ENCODE measurements at regions not wholly inside any gene's neighbourhood (a gene's known extent, or its start where the extent isn't known, plus 50 kb on each side); places are given as distances from the start of the nearest gene placed in this dataset.

- DNase-seq = no peak
Measured at GRCh38 chr7:81606078-81606863, 163.6 kb downstream of the HGF start.

- DNase-seq = no peak
Measured at GRCh38 chr7:81605493-81605892, 164.4 kb downstream of the HGF start.

- DNase-seq = no peak
Measured at GRCh38 chr7:81604808-81605174, 165.1 kb downstream of the HGF start.

DNA sequence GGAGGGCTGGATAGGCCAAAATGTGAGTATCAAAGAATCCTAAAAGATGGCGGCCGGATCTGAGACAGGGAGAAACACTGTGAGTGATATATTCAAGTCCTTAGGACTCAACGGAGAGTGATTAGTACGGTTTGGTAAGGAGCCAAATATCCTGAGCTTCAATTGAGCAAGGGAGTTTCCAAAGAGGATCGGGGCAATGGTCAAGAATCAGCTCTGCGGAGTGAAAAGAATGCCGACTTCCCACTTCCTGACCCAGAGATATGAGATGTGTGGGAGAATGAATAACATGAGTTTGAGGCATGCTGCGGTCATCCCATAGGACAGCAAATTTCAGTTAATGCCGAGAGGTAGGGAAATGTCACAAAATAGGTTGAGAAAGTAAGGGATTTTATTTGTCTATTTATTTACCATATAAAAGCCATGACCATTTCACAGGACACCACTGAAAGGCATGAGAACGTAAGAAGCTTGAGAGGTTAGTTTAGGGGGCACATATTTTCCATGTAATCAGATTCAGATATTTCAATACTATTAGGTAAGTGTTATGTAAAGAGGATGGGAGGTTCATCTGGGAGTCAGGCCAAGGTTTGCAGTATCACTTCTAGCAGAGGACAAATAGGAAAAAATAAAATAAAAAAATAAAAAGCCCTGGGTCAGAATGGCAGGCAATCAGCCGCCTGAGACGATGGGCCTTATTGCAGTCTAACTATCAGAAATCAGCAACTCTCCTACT lies 165.6 kb downstream of the HGF start:
- peak; percentile 65 for DNase-seq

DNA sequence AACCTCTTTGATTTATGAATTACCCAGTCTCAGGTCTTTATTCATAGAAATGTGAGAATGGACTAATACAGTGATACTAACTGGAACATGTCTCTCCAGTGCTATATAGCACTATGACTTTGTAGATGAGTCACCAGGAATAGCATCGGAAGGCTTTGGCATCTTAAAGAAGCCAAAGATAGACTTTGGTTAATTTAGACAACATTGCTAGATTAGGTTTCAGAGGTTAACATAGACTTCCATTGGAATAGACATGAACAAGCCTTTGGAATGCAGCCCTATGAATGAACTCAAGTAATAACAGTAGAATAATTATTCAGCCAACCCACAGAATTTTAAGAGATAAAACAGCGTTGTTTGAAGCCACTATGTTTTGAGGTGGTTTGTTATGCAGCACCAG lies 169.2 kb downstream of the HGF start:
- DNase-seq = peak; percentile 51

DNA sequence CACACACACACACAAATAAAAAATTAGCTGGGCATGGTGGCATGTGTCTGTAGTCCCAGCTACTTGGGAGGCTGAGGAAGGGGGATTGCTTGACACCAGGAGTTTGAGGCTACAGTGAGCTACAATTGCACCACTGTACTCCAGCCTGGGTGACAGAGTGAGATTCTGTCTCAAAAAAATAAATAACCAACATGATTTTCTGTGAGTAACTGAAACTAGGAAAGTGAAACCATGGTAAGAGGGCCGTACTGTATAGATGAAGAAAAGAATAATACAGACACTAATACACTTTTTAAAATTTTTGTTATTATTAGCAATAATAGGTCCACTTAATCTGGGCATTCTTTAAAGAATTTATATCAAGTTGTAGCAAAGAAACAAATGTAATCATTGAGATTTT lies 170.9 kb downstream of the HGF start:
- DNase-seq = no peak

DNA sequence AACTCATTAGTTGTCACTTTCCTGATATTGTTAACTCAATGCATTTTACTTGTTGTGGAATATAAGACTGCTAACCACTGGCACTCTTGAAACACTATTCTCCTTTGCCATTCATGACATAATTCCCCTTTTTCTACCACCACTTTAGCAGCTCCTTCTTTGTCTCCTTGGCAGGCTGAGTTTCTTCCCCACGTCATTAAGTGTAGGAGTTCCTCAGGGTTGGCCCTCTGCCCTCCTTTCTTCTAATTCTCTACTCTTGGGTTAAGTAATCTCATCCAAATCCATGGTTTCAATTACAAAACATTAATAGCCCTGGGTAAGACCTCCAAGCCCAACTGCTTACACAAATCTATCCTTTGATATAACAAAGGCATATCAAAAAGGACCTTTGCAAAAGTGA lies 175.1 kb downstream of the HGF start:
- DNase-seq = no peak

DNA sequence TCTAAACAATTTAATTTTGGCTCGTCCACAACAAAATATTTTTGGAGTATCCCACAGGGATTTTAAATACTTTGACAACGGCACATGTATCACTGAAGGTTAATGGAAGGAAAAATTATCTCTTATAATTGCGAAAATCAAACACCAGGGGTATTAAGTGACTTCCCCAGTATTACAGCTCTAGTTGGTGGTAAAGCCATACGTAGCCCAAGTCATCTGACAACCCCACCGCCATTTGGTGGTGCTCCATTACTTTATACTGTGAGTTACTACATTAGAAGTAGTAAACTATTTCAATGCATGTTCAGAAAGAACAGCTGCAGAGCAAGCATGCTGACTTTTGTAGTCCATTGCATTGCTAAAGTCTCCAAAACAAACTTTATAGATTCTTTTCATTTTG lies 179.7 kb downstream of the HGF start:
- no peak for DNase-seq

DNA sequence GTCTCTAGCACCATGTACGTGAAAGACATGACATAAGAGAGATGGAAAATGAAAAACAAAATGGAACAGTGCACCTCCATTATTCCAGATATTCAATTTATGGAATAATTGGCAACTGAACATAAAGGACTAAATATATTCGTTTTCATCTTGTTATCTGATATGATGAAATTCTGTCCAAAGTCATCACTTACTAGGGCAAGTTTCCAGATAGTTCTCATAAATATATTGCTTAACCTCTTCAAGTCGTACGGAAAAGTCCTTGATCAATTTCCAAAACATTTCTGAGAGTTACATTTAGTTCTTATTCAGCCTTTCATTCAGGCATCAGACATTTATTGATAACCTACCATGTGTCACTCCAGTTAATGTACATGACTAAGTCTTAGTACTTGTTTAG lies 185.2 kb downstream of the HGF start:
- DNase-seq = no peak

DNA sequence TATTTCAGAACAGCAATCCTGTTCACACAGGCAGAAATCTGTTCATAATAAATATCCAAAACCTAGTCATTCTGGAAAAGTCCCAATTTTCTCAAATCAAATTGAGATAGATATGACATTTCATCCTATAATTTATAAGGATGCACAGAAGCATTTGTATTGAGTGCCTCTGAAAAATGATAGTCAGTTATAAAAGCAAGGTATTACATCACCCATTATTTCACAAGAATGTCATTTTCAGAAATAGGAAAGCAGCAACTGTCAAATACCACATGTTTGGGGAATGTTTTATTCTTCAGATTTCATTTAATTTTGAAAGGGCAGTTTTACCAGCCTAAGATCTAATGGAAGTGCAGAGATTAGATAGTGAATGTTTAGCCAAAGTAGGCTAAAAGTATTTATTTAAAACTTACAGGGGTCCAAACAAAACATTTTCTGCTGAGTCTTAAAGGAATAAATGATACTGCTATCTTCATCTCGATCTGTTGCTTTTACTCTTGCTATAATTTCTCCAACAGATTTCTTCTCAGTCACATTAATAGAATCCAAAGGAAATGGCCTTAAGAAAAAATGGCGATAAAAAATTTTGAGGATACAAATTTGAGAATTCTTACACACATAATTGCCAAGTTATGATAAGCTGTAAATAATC lies 185.8 kb downstream of the HGF start:
- DNase-seq = peak; percentile 50

GRCh38 chr7:81583090-81583489 lies 186.8 kb downstream of the HGF start:
- no peak for DNase-seq

DNA sequence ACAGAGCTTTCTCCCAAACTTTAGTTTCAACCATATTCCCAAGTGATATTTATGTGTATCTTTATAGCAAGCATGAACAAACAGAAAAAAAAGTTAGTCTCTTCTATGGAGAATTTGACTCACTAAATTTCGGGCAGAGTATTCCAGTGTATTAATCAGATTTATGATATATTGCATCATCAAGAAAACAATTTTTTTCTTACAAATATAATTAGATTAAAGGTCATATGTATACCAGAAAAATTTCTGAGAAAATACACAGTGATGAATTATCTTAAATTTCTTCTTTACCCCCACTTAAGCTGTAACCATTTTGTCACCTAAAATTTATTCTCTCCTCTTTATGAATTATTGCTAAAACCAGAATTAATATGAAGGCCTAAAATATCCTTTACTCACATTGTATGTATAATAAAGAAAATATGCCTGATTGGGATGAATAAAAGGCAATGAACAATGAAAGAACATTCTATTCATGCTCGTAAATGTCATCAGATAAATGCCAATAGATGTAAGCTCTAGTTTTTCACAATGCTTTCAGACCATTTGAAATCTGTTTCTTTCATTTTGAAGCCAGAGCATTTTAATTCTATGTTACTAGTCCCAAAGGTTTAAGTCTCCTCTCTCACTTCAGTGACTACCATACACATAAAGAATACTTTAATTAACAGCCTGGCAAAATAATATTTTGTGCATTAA lies 192.1 kb downstream of the HGF start:
- no peak for DNase-seq

DNA sequence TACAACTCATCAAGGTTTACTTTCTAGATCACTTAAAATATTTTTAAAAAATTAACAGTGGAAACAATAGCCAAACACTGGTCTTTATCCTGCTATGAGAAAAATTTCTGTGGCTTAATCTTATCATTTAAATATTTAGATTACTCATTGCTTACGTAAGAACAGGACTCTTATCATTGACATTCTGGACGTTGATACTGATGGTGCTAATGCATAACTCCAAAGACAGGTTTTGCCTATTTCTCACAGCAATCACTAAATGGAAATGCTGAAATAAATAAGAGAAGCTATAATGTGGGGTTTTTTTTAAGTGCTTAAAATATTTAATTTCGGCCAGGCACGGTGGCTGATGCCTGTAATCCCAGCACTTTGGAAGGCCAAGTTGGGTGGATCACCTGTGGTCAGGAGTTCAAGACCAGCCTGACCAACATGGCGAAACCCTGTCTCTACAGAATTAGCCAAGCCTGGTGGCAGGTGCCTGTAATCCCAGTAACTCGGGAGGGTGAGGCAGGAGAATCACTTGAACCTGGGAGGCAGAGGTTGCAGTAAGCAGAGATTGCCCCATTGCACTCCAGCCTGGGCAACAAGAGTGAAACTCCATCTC lies 195.0 kb downstream of the HGF start:
- no peak for DNase-seq

DNA sequence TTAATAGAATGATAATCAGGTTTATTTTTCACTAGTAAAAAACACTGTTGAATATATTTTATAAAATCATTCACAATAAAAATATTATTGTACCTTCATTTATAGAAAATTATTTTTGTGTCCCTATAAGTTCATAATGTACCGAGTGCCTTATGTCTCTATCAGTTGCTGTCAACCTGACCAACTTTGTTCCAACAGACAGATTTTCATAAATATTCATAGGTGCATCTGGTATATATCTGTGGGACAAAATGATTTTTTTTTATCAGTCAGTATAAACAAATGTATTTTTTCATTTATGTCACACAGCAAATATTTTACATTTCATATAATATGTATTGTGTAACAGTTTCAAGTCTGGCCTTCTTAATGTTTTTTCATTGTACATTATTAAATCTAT lies 195.9 kb downstream of the HGF start:
- DNase-seq = no peak

DNA sequence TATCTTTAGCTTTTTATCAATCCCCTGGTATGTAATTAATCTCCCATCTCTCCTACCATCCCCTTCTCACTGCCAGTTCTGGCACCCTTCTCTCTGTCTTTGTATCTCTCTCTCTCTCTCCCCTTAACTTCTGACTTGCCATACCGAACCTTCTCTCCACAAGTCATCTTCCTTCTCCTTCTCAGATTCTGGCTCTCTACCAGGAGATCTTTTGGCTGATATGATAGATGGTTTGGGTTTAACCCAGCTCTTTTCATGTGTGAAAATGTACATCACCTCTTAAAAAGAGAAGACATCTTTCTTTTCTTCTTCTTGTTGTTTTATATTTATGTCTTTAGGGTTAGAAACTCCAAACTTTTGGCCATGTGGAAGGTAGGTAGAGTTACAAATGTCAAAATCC lies 196.7 kb downstream of the HGF start:
- DNase-seq = no peak

DNA sequence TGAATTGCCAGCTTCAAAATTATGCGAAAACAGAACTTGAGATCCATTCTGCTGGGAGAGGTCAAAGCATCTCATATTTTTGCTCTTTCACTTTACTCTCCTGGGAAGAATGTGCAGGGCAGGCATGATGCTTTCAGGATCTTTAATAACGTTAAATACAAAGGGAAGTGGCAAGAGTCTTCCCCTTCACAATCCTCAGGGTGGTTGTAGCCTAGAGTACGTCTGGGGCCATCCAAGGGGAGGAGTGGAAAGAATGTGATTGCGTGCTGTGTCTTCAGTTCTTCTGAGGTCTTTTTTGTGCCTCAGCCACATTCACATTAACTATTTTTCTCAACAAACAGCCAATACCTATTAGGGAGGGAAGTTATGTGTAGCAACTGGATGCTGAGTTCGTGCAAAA lies 207.3 kb downstream of the HGF start:
- DNase-seq = peak; percentile 19

- peak; percentile 24 for DNase-seq
Measured at GRCh38 chr7:81560708-81561107, 209.1 kb downstream of the HGF start.

DNA sequence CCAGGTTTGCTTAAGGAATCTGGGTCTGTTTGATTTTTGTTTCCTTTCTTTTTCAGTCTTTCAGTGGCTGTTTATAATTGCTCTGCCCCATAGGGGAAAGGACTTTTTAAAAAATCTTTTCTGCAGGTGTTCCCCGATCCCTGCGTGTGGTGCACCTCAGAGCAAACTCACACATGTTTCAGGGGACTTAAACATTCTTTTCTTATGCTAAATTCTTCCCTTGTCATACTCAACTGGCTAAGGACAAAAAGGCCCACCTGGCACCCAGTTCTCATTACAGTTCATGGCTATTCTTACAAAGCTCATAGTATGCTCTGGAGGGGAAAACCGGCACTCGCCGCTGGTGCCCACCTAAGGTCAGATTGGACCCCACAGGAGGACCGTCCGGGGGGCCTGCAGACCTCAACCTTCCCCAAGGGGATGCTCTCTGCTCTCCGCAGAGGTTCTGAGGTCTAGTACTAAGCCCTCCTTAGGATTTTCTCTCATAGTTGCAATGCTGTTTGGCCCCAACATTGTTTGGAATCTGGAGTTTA lies 220.3 kb downstream of the HGF start:
- no peak for DNase-seq

DNA sequence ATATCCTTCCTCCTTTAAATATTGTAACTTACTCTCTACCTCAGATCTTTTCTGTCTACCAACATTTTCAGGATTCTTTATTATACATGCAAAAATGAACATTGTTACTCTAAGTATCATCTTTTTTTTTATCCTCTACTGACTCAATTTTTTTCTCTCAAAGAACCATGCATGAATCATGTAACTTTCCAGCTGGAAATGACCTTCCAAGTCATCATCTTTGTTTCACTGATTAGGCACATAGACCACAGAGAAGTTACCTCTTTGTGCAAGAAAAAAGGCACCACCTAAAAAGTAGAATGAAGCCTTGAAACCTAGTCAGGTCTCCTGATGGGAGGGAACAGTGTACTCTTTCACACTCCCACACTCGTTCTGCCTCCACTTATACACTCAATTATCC lies 234.9 kb downstream of the HGF start:
- DNase-seq = peak; percentile 20

GRCh38 chr7:81534446-81534845 lies 235.4 kb downstream of the HGF start:
- no peak for DNase-seq

DNA sequence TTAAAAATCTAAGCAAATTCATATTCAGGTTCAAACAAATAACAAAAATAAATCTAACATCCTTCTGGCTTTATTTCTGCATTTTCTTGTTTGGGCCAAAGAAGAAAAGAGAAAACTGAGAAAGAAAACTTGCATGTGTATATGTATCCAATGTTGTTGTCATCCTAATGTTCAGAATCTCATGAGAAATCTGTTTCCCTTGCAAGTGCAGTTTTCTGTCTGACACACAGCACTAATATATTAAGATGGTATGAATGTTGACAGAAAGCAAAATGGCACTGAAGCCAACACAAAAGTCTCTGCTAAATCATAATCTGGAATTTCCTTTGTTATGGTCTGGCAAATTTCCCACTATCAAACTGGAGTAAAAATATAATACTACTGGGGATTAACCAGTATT lies 235.9 kb downstream of the HGF start:
- peak; percentile 7 for DNase-seq

- no peak for DNase-seq
Measured at GRCh38 chr7:81533426-81533825, 236.4 kb downstream of the HGF start.

GRCh38 chr7:81529785-81530184 lies 240.1 kb downstream of the HGF start:
- no peak for DNase-seq

Measured in fibroblast of upper back skin (primary cell).